H1 (cell line): ENCODE measurements at regions not wholly inside any gene's neighbourhood (a gene's known extent, or its start where the extent isn't known, plus 50 kb on each side); places are given as distances from the start of the nearest gene placed in this dataset.

Experiments
- CHD2 ChIP-seq: IDR thresholded peaks from 2 replicates; pipeline ENCODE4 v1.6.1; 2012; ENCODE audit warnings: low read length, improper control_type of control experiment
- RXRA ChIP-seq: IDR thresholded peaks from 2 replicates; pipeline ENCODE4 v1.6.1; 2011; ENCODE audit warnings: low read depth, mild to moderate bottlenecking, low read length, moderate library complexity; ENCODE audit not compliant: insufficient read depth
- SIN3A ChIP-seq, 2 experiments: IDR thresholded peaks in 1 of 2; conservative IDR thresholded peaks in 1 of 2; 2 replicates each; pipeline ENCODE4 v1.6.1; 2011 to 2012; ENCODE audit warnings: low read length in 2 of 2, improper control_type of control experiment in 1 of 2, low read depth in 1 of 2, mild to moderate bottlenecking in 1 of 2

- no peak for TF ChIP-seq CHD2
- TF ChIP-seq RXRA = no peak
- no peak for TF ChIP-seq SIN3A (conservative IDR thresholded peaks at IDR 0.05 in 1 of 2, IDR thresholded peaks at IDR 0.05 in 1 of 2; ENCODE audit: low read depth in 1 of 2, low read length in 2 of 2)
- TF ChIP-seq, all 59 proteins: peak for 0
These were observed 863.4 kb upstream of the SOX11 start (continued) for GRCh38 chr2:4828682-4829374.
